Esophagus muscularis mucosa (tissue), 4 donors: ENCODE measurements at regions not wholly inside any gene's neighbourhood (a gene's known extent, or its start where the extent isn't known, plus 50 kb on each side); places are given as distances from the start of the nearest gene placed in this dataset.

Source experiments
- CTCF ChIP-seq, 3 experiments: fragments of 200-600 bp in 2 of 3; fragments of 450-650 bp in 1 of 3; sonication (generic) in 2 of 3; IDR thresholded peaks; one replicate each; pipeline ENCODE4 v1.5.1; 2017 to 2019; ENCODE audit warnings: antibody characterized with exemption in 3 of 3, mild to moderate bottlenecking in 2 of 3, moderate library complexity in 1 of 3
- EP300 ChIP-seq: sonication (generic); formaldehyde crosslinking; IDR thresholded peaks from one replicate; pipeline ENCODE4 v1.6.1; 2017; ENCODE audit warnings: antibody characterized with exemption
- POLR2A ChIP-seq: fragments of 450-650 bp; IDR thresholded peaks from one replicate; pipeline ENCODE4 v1.6.1; 2017; ENCODE audit warnings: antibody characterized with exemption, moderate library complexity, mild to moderate bottlenecking, low read depth

GRCh38 chr4:152094970-152095700 is 334.3 kb upstream of the GATB start:
- TF ChIP-seq CTCF (IDR thresholded peaks at IDR 0.05) = no peak
- TF ChIP-seq POLR2A = no peak
- TF ChIP-seq EP300 = no peak
